ENCODE measurements at regions not wholly inside any gene's neighbourhood (a gene's known extent, or its start where the extent isn't known, plus 50 kb on each side); places are given as distances from the start of the nearest gene placed in this dataset.
A peak's percentile ranks its signal among the peaks of the same experiment; 100 is the strongest.
"Not testable (repeated sequence)": the region's sequence is repeated elsewhere in the genome, so short reads cannot be mapped to it uniquely, and the experiment has no call there.

DNA sequence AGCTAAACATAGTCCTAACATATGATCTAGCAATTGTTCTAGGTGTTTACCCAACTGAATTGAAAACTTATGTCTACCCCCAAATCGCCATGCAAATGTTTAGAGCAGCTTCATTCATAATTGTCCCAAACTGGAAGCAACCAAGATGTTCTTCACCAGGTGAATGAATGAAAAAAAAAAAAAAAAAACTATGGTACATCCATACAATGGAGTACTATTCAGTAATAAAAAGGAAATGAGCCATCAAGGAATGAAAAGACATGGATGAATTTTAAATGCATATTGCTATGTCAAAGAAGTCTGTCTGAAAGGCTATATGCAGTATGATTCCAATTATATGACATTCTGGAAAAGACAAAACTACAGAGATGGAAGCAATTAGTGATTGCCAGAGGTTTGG, 98.6 kb upstream of the ITPRID2 start:
- no peak for DNase-seq

GRCh38 chr2:181798022-181798421, 93.5 kb upstream of the ITPRID2 start:
- no peak for DNase-seq

DNA sequence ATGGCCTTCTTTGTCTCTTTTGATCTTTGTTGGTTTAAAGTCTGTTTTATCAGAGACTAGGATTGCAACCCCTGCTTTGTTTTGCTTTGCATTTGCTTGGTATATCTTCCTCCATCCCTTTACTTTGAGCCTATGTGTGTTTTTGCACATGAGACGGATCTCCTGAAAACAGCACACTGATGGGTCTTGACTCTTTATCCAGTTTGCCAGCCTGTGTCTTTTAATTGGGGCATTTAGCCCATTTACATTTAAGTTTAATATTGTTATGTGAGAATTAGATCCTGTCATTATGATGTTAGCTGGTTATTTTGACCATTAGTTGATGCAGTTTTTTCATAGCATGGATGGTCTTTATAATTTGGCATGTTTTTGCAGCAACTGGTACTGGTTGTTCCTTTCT, 89.2 kb upstream of the ITPRID2 start:
- DNase-seq = not testable (repeated sequence)

- DNase-seq = not testable (repeated sequence)
These were observed 87.4 kb upstream of the ITPRID2 start for GRCh38 chr2:181803903-181804799.

DNA sequence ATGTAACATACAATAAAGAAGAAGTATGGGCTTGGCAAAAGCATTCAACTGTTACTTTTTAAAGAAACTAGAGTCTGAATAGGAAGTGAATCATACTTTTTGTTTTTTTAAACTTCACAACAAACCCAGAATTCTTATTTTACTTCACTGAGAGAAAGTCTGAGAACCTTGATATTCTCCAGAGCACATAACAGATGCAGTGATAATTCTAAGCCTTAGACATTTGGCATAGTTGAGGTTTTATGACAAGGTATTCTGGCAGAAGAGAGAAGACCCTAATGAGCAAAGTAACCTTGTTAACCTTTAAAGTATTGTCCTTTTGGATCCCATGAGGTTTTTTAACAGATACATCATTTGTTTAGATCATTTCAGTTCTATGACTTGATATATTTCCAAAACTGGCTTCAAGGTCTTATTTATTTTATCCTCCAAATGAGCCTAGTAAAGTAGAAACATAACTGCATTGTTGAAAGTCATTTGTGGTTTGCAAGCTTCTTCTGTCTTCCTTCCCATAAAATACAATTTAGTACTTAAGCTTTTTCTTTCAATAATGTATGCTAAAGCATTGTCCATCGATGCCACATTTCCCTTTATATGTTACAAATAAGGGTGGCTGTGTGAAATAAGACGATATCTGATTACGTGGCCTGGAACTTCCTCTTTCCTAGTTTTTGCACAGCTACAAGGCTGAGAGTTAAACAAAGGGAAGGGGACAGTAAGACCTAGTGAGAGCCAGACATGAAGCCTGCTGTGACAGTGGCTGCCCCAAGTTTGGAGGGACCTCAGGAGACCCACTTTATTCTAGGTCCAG, 86.1 kb upstream of the ITPRID2 start:
- peak; percentile 6 to 87 for DNase-seq

GRCh38 chr2:181806039-181806392, 85.5 kb upstream of the ITPRID2 start:
- DNase-seq = no peak

GRCh38 chr2:181807526-181807925, 84.0 kb upstream of the ITPRID2 start:
- no peak for DNase-seq

GRCh38 chr2:181810823-181811695, 80.5 kb upstream of the ITPRID2 start:
- peak; percentile 10 to 98 for DNase-seq

GRCh38 chr2:181812106-181812743, 79.3 kb upstream of the ITPRID2 start:
- no peak for DNase-seq

DNA sequence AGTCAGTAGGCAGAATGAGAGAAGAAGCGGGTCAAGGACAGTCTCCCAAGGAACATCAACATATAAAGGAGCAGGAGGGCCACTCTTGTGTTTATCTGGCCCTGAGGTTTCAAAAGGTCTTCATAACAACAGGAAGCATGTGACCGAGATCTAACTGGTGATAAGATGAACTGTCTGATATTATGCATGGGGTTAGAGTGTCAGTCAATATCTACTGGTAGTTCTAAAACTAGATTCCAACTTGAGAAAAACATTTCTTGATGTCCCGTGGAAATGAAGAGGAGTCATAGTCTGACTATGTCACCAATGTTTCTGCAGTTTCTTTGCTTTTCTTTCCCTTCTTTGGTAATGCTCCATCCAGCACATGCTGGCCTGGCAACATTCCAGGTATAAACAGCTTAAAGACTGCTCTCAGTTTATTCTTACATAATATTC, 77.5 kb upstream of the ITPRID2 start:
- DNase-seq = peak in 1 of 2 donors; percentile 66

GRCh38 chr2:181817509-181817908, 74.0 kb upstream of the ITPRID2 start:
- DNase-seq = no peak

- no peak for DNase-seq
These were observed 73.4 kb upstream of the ITPRID2 start for GRCh38 chr2:181818058-181818680.

- DNase-seq = no peak
These were observed 72.7 kb upstream of the ITPRID2 start for GRCh38 chr2:181818840-181819239.

- DNase-seq = no peak
These were observed 70.5 kb upstream of the ITPRID2 start for GRCh38 chr2:181821049-181821448.

- DNase-seq = no peak
These were observed 69.4 kb upstream of the ITPRID2 start for GRCh38 chr2:181822097-181822496.

DNA sequence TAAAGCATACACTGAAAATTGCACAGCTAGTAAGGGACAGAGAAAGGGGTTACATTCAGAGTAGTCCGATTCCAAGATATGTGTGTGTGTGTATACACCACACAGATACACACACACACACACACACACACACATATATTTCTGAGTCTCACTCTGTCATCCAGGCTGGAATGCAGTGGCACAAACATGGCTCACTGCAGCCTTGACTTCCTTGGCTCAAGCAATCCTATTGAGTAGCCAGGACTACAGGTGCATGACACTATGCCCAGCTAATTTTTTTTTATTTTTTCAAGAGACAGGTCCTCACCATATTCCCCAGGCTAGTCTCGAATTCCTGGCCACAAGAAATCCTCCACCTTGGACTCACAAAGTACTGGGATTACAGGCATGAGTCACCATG, 68.1 kb upstream of the ITPRID2 start:
- DNase-seq = no peak

- DNase-seq = no peak
These were observed 63.3 kb upstream of the ITPRID2 start for GRCh38 chr2:181828122-181828705.

GRCh38 chr2:181829230-181829629, 62.3 kb upstream of the ITPRID2 start:
- no peak for DNase-seq

- DNase-seq = no peak
These were observed 59.5 kb upstream of the ITPRID2 start for GRCh38 chr2:181832015-181832414.

DNA sequence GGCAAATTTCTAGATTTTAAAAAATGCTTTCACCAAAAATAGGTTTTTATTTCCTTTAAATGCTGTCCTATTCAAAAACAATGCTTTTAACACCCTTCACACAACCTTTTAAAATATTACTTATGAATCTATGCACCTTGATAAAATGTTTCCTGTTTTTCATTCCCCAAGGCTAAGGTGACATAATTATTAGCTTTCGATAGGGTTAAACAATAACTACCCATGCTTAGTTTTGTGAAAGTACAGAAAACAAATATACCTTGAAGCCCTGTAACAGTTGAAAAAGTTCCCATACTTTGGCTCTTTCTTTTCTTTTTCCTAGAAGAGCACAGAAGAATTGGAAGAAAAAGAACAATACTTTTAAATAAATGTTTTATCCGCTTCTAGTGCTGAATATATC, 54.9 kb upstream of the ITPRID2 start:
- no peak for DNase-seq

- DNase-seq = no peak
These were observed 54.0 kb upstream of the ITPRID2 start for GRCh38 chr2:181837563-181837962.

DNA sequence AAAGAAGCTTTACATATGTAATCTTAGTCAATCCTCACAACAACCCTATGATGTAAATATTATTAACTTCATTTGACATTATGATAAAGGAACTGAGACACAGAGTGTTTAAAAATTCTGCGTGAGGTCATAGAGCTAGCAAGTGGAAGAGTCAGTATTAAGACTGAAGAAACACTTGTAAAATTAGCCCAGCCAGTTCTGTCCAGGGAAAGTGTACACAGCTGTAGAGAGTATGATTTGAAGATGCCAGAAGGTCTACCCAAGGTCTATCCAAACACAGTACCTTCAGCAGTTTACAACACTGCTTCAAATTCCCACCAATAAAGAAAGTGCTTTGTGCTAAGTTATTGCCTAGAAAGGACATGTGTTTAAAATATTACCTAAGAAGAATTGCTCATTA, 51.7 kb upstream of the ITPRID2 start:
- no peak for DNase-seq

All from bone marrow (tissue), 2 donors.